Stimulated activated naive CD4-positive, alpha-beta T cell (primary cell): ENCODE measurements at regions not wholly inside any gene's neighbourhood (a gene's known extent, or its start where the extent isn't known, plus 50 kb on each side); places are given as distances from the start of the nearest gene placed in this dataset.
"Not testable (repeated sequence)": the region's sequence is repeated elsewhere in the genome, so short reads cannot be mapped to it uniquely, and the experiment has no call there.

Experiments
- DNase-seq, 6 experiments: peaks; one replicate each; lab custom pipeline; 2025; lab: John Stamatoyannopoulos, UW

DNA sequence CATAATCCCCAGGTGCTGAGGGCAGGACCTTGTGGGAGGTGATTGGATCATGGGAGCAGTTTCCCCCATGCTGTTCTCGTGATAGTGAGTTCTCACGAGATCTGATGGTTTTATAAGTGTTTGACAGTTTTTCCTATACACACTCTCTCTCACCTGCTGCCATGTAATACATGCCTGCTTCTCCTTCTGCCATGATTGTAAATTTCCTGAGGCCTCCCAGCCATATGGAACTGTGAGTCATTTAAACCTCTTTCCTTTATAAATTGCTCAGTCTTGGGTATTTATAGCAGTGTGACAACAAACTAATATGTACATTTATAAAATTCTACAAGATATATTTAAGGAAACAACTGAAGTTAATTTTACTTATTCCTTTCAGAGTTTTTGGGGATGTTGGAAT lies 170.8 kb upstream of the BET1 start:
- no peak for DNase-seq

DNA sequence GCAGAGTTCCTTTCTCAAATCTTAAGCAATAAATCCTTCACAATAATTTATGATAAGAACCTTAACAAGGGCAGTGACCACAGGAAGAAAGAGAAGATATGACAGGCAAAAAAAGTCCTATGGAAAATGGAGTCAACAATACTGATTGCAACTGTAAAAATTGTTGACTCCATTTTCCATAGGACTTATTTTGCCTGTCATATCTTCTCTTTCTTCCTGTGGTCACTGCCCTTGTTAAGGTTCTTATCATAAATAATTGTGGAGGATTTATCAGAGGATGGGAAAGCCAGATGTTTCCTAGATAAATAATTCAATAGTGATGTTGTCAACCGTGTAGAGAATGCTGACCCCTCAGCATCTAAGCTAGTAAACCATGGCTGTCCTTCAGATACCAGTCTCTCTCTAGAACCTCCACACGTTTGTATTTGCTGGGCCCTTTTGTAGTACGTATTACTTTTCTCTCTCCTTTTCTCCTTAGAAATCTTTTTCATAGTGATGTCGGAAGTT lies 172.6 kb upstream of the BET1 start:
- no peak for DNase-seq

DNA sequence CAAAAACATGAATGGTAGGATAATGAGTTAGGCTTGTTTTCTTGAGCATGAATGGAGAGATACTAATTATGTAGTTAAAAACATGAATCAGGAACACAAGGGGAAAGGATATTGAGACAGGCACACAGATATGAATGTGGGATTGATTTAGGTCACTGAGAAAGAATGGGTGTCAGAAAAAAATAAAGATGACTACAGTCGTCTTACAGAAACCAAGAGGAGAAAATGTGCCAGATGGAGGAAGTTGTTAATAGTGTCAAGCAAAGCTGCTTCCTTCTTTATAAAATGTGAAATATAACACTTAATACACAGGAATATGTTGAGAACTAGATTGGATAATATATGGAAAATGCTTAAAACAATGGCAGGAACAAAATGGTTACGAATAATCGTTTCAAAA lies 173.3 kb upstream of the BET1 start:
- DNase-seq: no peak

DNA sequence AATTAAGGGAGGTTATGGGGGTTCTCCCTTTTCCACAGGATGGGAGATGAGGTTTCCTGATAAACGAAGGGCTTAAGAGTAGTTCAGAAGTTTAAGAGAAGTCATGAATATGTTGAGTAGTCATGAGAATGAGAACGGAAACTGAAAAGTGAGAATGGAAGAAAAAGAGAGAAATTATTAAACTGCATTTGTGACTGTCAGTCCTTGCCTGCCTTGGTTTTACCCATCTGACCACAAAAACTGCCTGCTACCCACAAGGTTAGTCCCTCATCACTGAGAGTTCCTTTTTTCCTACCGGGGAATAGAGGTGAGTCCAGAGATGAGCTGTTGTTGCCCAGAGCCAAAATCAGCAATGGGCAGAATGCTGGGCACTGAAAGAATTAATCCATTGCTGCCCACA lies 174.1 kb upstream of the BET1 start:
- no peak for DNase-seq

DNA sequence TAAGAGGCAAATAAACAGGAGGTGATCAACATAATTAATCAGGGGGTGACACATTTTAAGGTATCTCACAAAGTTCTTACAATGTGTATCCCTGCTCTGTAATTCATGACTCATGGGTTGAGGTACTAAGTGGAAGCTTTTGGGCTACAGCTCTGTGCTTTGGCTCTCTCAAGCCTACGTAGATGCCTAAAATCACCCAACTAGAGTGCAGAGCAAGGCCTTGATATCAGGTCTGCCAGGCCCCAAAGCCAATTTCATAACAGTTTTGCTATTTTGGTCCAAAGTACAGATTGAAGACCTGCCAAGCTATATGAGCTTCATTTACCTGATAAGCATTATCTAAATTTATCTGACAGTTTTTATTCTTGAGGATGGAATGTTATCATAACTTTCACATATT lies 175.3 kb upstream of the BET1 start:
- no peak for DNase-seq

DNA sequence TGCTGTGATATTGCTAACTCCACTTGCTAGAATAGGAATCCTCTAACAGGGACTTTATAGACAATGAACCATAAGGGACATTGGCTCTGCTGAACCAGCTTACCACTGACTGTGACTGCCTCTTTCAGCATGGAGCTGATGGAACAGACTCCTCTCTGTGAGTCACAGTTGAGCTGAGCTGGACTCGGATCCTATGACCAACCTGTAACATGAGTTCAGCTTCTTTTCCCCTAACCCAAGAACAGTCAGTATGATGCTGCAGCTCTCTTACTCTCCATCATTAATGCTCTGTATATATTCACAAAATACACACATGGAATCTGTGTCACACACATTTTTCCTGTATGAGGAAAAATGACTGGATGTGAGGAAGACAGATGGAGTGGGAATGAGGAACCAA lies 177.9 kb upstream of the BET1 start:
- DNase-seq: no peak

DNA sequence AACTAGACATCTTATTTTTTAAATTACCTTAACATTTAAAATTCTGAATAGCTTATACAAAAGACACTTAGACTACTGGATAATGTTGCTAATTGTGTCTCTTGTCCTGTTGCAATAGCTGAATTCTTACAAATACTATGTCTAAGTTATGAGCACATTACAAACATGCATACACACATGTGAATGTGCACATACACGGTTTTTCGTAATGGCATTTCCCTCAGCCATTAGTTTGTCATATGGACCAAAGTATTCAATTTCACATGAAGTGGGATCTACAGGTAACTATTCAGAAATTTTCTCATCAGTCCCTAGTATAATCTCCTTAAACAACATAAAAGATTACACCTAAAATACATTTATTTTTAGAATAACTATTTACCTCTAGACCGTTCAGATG lies 178.6 kb upstream of the BET1 start:
- DNase-seq: no peak

DNA sequence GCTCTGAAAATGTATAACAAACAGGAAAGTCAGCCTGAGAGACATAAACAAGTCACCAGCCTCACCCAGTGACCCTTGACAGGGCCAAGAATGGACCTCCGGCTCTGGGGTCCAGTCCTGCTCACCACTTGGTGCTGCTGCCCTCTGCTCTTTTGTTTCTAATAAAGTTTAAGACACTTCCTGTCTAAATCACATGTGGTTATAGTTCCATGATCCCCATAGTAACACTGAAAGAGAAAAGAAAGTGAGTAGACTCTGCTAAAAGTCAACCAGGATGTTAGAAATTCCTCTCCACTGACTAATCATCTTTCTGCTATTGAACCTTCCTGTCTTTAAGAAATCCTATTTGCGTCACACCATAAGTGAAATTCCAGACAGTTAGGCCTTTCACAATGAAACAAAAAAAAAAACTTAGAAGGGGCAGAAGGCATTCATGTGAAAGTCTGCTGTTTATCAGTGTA lies 179.2 kb upstream of the BET1 start:
- no peak for DNase-seq

DNA sequence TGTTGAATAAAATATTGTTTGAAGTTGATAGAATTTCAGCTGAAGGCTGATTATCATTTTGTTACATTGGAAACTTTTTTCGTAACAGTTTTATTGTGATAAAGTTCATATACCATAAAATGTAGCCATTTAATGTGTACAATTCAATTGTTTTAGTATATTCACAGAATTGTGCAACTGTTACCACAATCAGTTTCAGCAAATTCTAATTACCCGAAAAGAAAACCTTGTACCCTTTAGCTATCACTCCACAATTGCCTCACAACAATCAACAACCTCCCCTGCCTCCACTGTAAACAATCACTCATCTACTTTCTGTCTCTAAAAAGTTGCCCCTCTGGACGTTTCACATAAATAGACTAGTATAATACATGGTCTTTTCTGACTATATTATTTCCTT lies 179.7 kb upstream of the BET1 start:
- no peak for DNase-seq

DNA sequence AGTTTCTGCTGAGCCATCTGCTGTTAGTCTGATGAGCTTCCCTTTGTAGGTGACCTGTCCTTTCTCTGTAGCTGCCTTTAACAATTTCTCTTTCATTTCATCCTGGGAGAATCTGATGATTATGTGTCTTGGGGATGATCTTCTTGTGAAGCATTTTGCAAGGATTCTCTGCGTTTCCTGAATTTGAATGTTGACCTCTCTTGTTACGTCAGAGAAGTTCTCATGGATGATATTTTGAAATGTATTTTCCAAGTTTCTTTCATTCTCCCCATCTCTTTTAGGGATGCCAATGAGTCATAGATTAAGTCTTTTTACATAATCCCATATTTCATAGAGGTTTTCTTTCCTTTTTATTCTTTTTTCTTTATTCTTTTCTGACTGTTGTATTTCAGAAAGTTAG lies 184.2 kb upstream of the BET1 start:
- DNase-seq: no peak

DNA sequence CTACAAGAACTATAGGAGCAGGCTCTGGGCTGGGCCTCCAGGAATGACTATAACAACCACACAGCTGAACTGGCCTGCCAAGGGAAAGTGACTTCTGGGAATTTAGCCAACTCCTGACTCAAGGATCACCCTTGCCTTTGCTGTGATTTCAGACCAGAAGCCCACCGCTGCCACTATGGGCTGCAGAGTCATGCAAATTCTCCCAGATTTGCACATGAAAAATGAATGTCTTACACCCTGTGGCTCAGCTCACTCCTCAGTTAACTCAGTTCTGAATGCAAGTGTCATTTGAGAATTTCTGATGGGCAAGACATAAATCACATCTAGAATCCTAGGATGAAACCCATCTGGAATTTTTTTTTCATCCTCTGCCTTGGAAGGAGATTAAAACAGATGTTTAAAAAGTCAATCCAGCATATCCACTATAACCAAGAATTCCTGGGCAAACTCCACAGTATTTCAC lies 186.5 kb upstream of the BET1 start:
- DNase-seq: no peak

DNA sequence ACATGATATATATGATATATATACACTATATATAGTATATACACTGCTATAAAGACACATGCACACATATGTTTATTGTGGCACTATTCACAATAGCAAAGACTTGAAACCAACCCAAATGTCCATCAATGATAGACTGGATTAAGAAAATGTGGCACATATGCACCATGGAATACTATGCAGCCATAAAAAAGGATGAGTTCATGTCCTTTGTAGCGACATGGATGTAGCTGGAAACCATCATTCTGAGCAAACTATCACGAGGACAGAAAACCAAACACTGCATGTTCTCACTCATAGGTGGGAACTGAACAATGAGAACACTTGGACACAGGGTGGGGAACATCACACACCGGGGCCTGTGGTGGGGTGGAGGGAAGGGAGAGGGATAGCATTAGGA lies 190.3 kb upstream of the BET1 start:
- DNase-seq: not testable (repeated sequence)

DNA sequence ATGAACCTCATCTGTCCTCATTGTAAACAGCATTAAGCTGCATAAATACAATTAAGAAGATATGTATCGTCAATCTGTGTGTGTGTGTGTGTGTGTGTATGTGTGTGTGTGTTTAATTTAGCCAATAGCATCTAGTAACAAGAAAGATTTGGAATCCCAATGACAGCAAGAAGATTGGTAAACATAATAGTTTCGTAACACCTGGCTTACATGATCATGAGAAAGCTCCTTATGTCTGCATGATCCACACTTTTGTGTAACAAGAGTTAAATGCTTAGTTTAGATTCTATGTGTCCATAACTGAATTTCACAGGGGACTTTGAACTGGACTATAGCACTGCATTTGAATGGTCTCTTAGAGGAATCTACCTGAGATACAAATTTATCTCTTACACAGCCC lies 191.0 kb upstream of the BET1 start:
- no peak for DNase-seq

DNA sequence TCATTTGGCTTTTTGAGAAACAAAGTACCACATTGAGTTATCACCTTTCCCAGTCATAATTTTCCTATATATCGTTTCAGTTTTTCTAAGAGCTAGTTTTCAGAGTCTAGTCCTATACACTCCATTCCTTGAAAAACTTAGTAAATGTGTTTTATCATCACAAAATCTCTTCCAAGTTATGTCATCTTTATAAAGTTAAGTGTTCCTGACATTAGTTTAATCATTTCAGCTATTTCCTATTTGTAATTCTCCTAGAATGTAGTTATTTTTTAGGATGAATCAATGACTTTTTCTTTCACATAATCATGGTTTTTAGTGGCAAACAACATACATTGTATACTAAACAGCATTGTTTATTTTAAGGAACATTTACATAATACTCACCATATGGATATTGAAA lies 191.7 kb upstream of the BET1 start:
- DNase-seq: no peak

DNA sequence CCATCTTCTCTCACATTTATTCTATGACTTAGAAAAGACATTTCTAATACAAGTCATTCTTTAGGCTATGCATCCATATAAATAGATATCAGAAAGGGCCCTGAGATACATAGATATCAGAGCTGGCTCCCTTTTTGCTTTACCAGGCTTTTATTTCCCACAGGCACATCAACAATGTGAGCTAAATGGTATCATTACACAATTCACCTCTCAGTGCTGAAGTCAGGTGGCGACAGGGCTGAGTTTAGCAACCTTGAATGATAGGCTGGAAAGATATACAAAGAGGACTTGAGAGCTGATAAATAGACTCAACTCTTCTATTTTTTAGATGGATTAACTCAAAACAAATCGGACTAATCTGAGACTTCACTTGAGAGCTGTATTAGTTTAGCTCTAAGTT lies 189.2 kb upstream of the COL1A2 start:
- no peak for DNase-seq

DNA sequence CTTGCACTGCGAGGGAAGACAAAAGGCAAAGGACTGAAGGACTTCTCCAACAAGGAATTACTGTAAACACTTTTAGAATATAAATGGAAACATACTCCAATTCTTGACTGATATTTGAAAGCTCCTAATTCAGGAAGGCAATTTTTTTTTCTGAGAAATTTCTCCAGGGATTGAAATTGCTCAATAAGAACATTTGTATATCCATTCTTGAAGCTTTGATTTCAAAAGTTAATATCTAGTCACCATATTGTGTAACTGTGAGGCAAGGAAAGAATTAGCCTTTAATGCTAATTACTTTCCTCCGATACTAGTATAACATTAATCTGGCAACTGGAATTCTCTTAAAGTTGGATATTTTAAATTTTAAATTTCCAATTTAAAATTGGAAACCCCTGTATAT lies 188.4 kb upstream of the COL1A2 start:
- no peak for DNase-seq

DNA sequence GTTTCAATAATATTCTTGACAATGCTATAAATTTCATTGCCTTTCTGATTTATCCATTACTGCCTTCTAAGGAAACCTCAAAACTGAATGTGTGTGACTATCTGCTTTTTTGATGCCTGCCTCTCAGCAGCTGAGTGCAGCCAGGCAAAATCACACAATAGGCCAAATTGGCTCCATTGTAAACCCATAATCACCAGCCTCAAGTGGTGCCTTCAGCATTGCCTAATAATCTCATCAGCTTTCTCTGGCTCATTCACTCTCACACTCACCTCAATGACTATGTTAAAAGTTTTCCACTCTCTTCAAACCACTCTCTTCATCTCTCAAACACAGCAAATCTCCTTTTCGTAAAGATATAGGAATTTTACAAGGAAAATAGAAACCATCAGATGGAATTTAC lies 182.5 kb upstream of the COL1A2 start:
- DNase-seq: no peak

DNA sequence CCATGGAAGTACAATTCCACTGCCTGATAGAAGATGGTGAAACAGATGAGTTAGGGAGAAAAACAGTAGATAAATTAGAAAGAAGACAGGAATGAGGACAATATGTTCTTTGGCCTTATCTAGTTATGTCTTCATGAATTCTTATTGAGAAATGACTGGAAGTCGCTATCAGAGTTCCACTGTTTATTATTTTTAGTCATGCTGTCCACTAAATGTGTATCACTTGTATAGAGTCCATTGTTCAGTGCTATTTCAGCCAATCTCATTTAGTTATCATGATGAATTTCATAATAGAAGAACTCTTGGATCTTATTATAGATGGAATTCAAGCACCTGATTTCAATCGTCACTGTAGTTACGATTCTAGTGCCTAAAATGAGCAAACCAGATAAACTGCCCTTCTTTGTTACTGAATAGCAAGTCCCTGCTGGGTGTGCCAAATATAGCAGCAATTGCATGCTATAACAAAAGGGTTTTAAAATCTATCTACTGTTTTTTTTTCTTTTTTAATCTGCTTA lies 177.7 kb upstream of the COL1A2 start:
- DNase-seq: no peak

DNA sequence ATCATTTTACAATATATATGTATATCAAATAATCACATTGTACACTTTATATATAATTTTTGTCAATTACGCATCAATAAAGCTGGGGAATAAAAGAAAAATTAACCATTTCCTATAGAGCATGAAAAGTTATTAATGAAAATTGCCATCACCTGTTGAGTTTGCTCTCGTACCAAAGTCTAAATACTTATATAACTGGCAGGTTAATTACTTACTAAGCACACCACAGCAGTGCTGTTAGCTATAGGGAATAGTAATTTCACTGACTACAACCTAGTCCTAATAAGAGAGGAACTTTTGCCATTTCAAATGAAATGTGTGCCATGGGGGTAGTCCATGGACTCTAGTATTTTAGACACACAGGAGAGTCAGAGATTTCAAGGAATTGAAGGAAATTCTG lies 176.9 kb upstream of the COL1A2 start:
- no peak for DNase-seq

DNA sequence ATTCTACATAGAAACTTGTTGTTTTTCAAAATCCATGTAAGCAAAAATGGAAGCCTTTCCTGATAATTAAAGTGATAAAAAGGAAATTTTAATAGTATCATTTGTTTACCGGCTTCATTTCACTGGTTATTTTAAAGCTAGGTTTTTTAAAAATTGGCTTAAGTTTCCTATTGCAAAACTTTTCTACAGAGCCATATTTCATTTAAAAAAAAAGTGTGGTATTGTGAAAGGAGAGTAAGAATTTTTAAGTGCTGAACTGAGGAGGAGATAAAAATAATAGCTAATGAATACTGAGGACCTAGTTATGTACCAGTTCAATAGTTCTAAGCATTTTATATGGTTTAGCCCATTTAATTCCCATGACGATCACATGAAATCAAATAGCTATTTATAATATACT lies 172.2 kb upstream of the COL1A2 start:
- no peak for DNase-seq

DNA sequence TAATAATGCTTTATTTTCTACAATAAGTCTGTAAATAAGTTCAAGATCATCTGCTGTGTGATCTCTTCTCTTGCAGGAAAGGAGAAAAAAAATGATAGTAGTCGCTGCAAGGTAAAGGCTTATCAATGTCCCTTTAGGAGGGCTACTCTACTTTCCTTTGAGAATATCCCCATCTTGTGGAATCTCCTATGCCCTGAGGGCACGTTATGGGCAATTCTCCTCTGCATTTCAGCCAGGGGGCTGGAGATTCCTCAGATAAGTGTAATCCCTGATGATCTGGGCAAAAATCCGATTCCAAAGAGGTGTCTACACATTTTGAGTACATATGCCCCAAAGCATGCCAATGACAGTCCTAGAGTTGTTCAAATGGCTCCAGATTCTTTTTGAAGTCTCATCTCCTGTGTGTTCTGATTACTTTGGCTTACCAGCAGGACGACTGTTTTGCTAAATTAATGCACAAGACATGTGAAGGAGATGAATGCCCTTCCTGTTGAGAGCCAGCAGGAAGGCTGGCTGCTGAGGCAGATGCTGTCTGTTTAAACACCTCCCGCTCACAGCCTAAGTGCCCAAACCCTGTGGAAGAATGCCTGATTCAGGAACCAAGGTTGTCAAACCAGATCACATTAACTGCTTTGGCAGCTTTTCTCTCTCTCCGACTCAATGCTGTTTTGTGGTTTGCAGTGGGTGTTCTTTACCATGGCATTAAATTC lies 171.2 kb upstream of the COL1A2 start:
- DNase-seq: no peak

DNA sequence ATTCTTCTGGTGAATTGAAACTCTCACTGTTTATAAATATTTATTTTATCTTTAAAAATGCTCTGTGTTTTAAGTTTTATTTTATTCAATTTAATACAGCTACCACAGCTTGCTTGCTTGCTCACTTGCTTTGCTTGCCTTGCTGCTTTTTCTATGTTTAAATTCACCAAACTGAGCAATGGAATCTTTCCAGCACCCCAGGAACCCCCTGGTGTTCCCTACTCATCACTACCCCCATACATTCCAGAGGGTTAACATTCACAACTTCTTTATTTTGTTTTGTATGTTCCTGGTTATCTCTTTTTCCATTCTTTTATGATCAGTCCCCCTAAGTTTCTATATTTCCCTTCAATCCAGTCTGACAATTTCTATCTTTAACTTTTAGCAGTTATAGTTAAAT lies 166.5 kb upstream of the COL1A2 start:
- DNase-seq: no peak

DNA sequence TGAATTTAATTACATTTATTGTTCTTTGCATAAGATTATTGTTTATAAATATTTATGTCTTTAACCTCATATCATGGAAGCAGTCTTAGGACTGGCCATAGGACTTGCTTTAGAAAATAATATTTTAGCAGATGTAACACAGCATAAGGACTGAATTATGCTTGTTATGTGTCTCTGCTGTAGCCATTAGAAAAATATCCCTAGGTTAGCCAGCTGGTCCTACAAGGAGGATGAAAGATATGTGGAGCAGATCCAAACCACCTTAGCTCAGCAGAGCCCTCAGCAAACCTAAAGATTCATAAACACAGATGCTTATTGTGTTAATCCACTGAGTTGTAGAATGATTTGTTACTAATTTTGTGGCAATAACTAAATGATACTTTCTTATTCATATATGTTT lies 166.0 kb upstream of the COL1A2 start:
- no peak for DNase-seq

DNA sequence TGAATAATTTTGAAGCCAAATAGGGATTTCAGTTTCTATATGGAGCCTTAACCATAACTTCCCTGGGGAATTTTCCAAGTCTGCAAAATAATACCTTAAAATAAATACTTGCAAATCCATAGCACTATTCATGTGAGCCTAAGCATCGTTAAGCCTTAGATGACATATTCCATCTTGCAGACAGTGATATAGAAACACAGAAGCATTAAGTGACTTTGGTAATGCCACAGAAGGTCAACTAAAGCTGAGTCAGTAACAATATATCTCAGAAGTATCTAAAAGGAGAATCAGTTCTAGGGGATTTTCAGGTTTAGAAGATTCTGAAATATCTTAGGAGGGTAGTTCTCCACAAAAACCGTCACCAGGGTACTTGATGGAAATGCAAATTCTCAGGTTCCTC lies 163.4 kb upstream of the COL1A2 start:
- no peak for DNase-seq
